HepG2 (cell line): ENCODE measurements at regions not wholly inside any gene's neighbourhood (a gene's known extent, or its start where the extent isn't known, plus 50 kb on each side); places are given as distances from the start of the nearest gene placed in this dataset.

ENCODE experiments used
- ATAC-seq: fragments of 200-7000 bp; cut with Tn5 transposase; 3 replicates; pipeline ENCODE4 v1.9.1; 2020; ENCODE audit warnings: mild to moderate bottlenecking, moderate library complexity
- BruUV-seq: library from RNA; stranded (reverse); fragments of 400-500 nt; replicated peaks from 2 replicates; lab custom pipeline; 2021; lab: Mats Ljungman, UMichigan
- CTCF ChIA-PET: fragments of 300-600 bp; formaldehyde crosslinking; extraction: SDS; loops from one replicate; lab custom pipeline; 2021; ENCODE audit warnings: low total read pairs, inconsistent platforms, low intra/inter-chr PET ratio; lab: Yijun Ruan, JAX
- POLR2A ChIA-PET: fragments of 350-600 bp; sonication (Branson Sonifier 250); formaldehyde crosslinking; loops from one replicate; lab custom pipeline; 2020; ENCODE audit warnings: antibody characterized with exemption, inconsistent platforms; lab: Yijun Ruan, JAX
- DNase-seq: peaks from one replicate; pipeline ENCODE4 v3.0.0-alpha.2; 2015; ENCODE audit warnings: low spot score
- FAIRE-seq: peaks from 3 replicates; lab custom pipeline; 2011; peaks lifted over from hg19 to GRCh38; lab: Jason Lieb, UNC
- H2AFZ ChIP-seq: one replicate; pipeline ENCODE4 v1.6.1; 2011; ENCODE audit warnings: low read length, inconsistent platforms
- H3K27ac ChIP-seq: fragments of 300-600 bp; 3 replicates; pipeline ENCODE4 v1.8.0; 2011; ENCODE audit warnings: mixed run types, mild to moderate bottlenecking, mixed read lengths, low read length, inconsistent platforms; ENCODE audit not compliant: insufficient read depth; ENCODE audit errors: extremely low read length
- H3K27me3 ChIP-seq, 2 experiments: fragments of 200-600 bp in 1 of 2; 2 replicates in 1 of 2; 3 replicates in 1 of 2; pipeline versions ENCODE4 v1.6.0 to v1.8.0; 2011; ENCODE audit warnings: low read length in 2 of 2, mild to moderate bottlenecking in 2 of 2, moderate library complexity in 2 of 2, inconsistent platforms in 1 of 2; ENCODE audit not compliant: insufficient read depth in 2 of 2, control insufficient read depth in 1 of 2
- H3K36me3 ChIP-seq, 2 experiments: fragments of 200-600 bp in 1 of 2; replicated peaks in 1 of 2; 2 replicates in 1 of 2; 3 replicates in 1 of 2; pipeline versions ENCODE4 v1.5.1 to v1.8.0; 2011; ENCODE audit warnings: low read length in 2 of 2, inconsistent platforms in 1 of 2; ENCODE audit not compliant: insufficient read depth in 2 of 2, control insufficient read depth in 1 of 2
- H3K4me1 ChIP-seq: 2 replicates; pipeline ENCODE4 v1.5.1; 2012; ENCODE audit warnings: low read length, inconsistent platforms; ENCODE audit not compliant: insufficient read depth
- H3K4me2 ChIP-seq: 2 replicates; pipeline ENCODE4 v1.6.0; 2011; ENCODE audit warnings: low read depth, low read length, inconsistent platforms
- H3K4me3 ChIP-seq, 3 experiments: fragments of 200-600 bp in 1 of 3; sonication (generic), shearing (Covaris generic) in 1 of 3; replicated peaks in 1 of 3; 2 replicates each; pipeline ENCODE4 v1.5.1; 2011 to 2016; ENCODE audit warnings: low read length in 3 of 3, inconsistent platforms in 2 of 3, low read depth in 2 of 3, mild to moderate bottlenecking in 2 of 3, control low read depth in 1 of 3, mixed read lengths in 1 of 3; ENCODE audit not compliant: insufficient read depth in 1 of 3
- H3K79me2 ChIP-seq: one replicate; pipeline ENCODE4 v1.6.1; 2011; ENCODE audit warnings: low read length, inconsistent platforms; ENCODE audit not compliant: insufficient read depth
- H3K9ac ChIP-seq: 2 replicates; pipeline ENCODE4 v1.6.0; 2011; ENCODE audit warnings: mild to moderate bottlenecking, low read depth, low read length, inconsistent platforms; ENCODE audit not compliant: insufficient read depth
- H3K9me3 ChIP-seq: 2 replicates; pipeline ENCODE4 v1.5.1; 2012; ENCODE audit warnings: mild to moderate bottlenecking, low read length
- H4K20me1 ChIP-seq: 2 replicates; pipeline ENCODE4 v1.6.0; 2011; ENCODE audit warnings: inconsistent platforms, mild to moderate bottlenecking, low read length, moderate library complexity; ENCODE audit not compliant: insufficient read depth
- POGK ChIP-seq: sonication (generic); formaldehyde crosslinking; conservative IDR thresholded peaks from 2 replicates; pipeline ENCODE4 v1.8.0; 2022; ENCODE audit warnings: mild to moderate bottlenecking, moderate library complexity, missing genetic modification reagents
- PRDM15 ChIP-seq: sonication (generic); formaldehyde crosslinking; IDR thresholded peaks from 2 replicates; pipeline ENCODE4 v1.4.0; 2020; ENCODE audit warnings: missing genetic modification reagents
- RORA ChIP-seq: sonication (generic); formaldehyde crosslinking; IDR thresholded peaks from 2 replicates; pipeline ENCODE4 v1.5.0; 2020; ENCODE audit warnings: mild to moderate bottlenecking, missing genetic modification reagents, moderate library complexity
- TFDP2 ChIP-seq: sonication (generic); formaldehyde crosslinking; IDR thresholded peaks from 2 replicates; pipeline ENCODE4 v1.4.0; 2020; ENCODE audit warnings: missing genetic modification reagents
- ZNF607 ChIP-seq: sonication (generic); formaldehyde crosslinking; IDR thresholded peaks from 2 replicates; pipeline ENCODE4 v1.5.1; 2020; ENCODE audit warnings: missing genetic modification reagents, mild to moderate bottlenecking, borderline replicate concordance
- WGBS: methylation state at CpG from one replicate; pipeline ENCODE4 v1.1.6; 2017; ENCODE audit warnings: low lambda C conversion rate; 5-methylcytosine and 5-hydroxymethylcytosine counted together
- in situ Hi-C: cut with HindIII; loops from 2 replicates; pipeline ENCODE4 v1.10.0; 2017; ENCODE audit warnings: low pct_unique_long_range_greater_than_20kb; ENCODE audit not compliant: extremely low pct_ligation_motif_present
- intact Hi-C: fragments of 100-400 bp; cut with micrococcal nuclease; formaldehyde crosslinking; loops from one replicate; pipeline ENCODE4 v1.10.0; 2022; ENCODE audit not compliant: unreplicated experiment

GRCh38 chr10:90989378-90989777 is 68.5 kb upstream of the ANKRD1 start:
- no peak overlapping the region for H2AFZ ChIP-seq
- H3K4me2 ChIP-seq: no peak overlapping the region
- DNase-seq (no peak), FAIRE-seq (no peak), ATAC-seq (no peak)
- H3K36me3 ChIP-seq: no peaks in the 10 kb centered on the region
- no TSS peak for BruUV-seq
- no peaks in the 10 kb centered on the region for H3K4me1 ChIP-seq
- in situ Hi-C loops: no loop called here
- H3K27ac ChIP-seq: no peak overlapping the region
- TF ChIP-seq PRDM15: no peak
- TF ChIP-seq ZNF607: no peak
- no peak for TF ChIP-seq RORA
- no peaks in the 10 kb centered on the region for H3K79me2 ChIP-seq
- intact Hi-C loops: no loop called here
- no peaks in the 10 kb centered on the region for H3K9me3 ChIP-seq
- WGBS: 65% methylated on average over 3 of the region's 3 CpGs
- no peaks in the 10 kb centered on the region; a peak in 1 of 5 replicates for H3K27me3 ChIP-seq
- ChIA-PET CTCF (no interaction called here), POLR2A (no interaction called here)
- H3K9ac ChIP-seq: no peak overlapping the region
- H3K4me3 ChIP-seq: no peak overlapping the region
- H4K20me1 ChIP-seq: no peaks in the 10 kb centered on the region

- H3K4me1 ChIP-seq: no peaks in the 10 kb centered on the region
- ChIA-PET CTCF (no interaction called here), POLR2A (no interaction called here)
- H3K9me3 ChIP-seq: no peaks in the 10 kb centered on the region
- no peak overlapping the region for H2AFZ ChIP-seq
- no peaks in the 10 kb centered on the region for H3K27me3 ChIP-seq
- H3K4me3 ChIP-seq: no peak overlapping the region
- H3K27ac ChIP-seq: no peak overlapping the region
- in situ Hi-C loops (no loop called here), intact Hi-C loops (no loop called here)
- no peak overlapping the region for H3K9ac ChIP-seq
- H3K36me3 ChIP-seq: no peaks in the 10 kb centered on the region
- H3K79me2 ChIP-seq: no peaks in the 10 kb centered on the region
- FAIRE-seq: no peak
- no peak overlapping the region for H3K4me2 ChIP-seq
- H4K20me1 ChIP-seq: no peaks in the 10 kb centered on the region
- TF ChIP-seq POGK (CRISPR knock-in tag) (no peak), TFDP2 (CRISPR knock-in tag) (no peak)
- no TSS peak for BruUV-seq
- no peak for ATAC-seq
- 19% methylated on average over 2 of the region's 2 CpGs for WGBS
- DNase-seq: no peak
Observed at GRCh38 chr10:90992462-90992861, 71.6 kb upstream of the ANKRD1 start.
